22Rv1 (cell line): ENCODE measurements at regions not wholly inside any gene's neighbourhood (a gene's known extent, or its start where the extent isn't known, plus 50 kb on each side); places are given as distances from the start of the nearest gene placed in this dataset.

Experiments
- H3K27ac ChIP-seq: fragments of 450-650 bp; 2 replicates; pipeline ENCODE4 v1.5.1; 2017
- ZFX ChIP-seq: fragments of 450-650 bp; IDR thresholded peaks from 2 replicates; pipeline ENCODE4 v1.6.1; 2017; ENCODE audit warnings: antibody characterized with exemption, borderline replicate concordance
- TF ChIP-seq, protein P1 (sequence below): fragments of 450-650 bp; IDR thresholded peaks from 2 replicates; pipeline ENCODE4 v1.5.1; 2017; ENCODE audit warnings: mild to moderate bottlenecking

DNA sequence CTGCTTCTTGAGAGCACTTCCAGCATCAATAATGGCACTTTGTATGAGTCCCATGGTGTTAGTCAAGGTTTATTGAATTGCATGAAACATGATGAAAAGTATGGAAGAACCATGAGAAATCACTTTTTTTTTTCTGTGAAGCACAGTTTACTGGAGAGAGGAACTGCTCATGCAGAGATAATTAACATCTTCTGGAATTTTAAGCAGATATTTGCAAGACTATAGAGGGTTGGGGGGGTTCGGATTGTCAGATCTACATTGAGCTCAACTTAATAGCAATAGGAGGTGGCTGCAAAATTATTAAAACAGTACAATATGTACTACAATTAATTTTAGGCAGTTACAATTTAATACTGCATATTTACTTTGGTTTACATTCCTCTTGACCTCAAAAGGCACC, 204.4 kb upstream of the CDH10 start:
- TF ChIP-seq, protein P1, sequence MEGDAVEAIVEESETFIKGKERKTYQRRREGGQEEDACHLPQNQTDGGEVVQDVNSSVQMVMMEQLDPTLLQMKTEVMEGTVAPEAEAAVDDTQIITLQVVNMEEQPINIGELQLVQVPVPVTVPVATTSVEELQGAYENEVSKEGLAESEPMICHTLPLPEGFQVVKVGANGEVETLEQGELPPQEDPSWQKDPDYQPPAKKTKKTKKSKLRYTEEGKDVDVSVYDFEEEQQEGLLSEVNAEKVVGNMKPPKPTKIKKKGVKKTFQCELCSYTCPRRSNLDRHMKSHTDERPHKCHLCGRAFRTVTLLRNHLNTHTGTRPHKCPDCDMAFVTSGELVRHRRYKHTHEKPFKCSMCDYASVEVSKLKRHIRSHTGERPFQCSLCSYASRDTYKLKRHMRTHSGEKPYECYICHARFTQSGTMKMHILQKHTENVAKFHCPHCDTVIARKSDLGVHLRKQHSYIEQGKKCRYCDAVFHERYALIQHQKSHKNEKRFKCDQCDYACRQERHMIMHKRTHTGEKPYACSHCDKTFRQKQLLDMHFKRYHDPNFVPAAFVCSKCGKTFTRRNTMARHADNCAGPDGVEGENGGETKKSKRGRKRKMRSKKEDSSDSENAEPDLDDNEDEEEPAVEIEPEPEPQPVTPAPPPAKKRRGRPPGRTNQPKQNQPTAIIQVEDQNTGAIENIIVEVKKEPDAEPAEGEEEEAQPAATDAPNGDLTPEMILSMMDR = no peak
- TF ChIP-seq ZFX = no peak
- no peak overlapping the region for H3K27ac ChIP-seq

- no peak overlapping the region for H3K27ac ChIP-seq
- TF ChIP-seq, protein P1 = no peak
- TF ChIP-seq ZFX = no peak
These were observed 187.2 kb upstream of the CDH10 start for GRCh38 chr5:24831989-24832388.

GRCh38 chr5:24823625-24824024, 178.8 kb upstream of the CDH10 start:
- peak overlapping the region; percentile 31 for H3K27ac ChIP-seq
- TF ChIP-seq, protein P1 = no peak
- no peak for TF ChIP-seq ZFX

DNA sequence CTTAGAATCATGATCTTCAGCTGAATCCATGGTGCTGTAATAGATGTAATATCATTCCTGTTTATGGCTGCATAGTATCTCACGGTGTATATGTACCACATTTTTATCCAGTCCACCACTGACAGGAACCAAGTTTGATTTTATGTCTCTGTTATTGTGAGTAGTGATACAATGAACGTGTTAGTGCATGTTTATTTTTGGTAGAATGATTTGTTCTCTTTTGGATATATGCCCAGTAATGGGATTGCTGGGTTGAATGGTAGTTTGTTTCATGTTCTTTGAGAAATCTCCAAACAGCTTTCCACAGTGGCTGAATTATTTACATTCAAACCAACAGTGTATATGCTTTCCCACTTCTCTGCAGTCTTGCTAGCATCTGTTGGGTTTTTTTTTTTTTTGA, 175.1 kb upstream of the CDH10 start:
- TF ChIP-seq, protein P1 = no peak
- no peak for TF ChIP-seq ZFX

DNA sequence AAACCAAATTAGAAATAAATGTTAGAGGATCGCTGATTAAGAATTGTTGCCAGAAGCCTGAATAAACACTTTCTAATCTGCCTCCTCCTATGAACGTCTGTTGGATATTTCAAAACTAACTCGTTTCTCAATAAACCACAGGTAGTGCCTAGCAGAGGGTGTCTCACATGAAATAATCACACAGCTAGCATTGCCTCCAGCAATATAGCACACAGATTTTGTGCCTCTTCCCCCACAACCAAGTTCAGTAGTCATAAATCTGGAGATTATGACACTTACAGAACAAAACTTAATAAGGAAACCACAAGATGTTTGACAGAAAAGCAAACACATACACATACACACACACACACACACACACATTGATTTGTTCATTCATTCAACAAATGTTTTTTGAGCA, 173.2 kb upstream of the CDH10 start:
- no peak for TF ChIP-seq ZFX
- TF ChIP-seq, protein P1 = no peak
- H3K27ac ChIP-seq = no peak overlapping the region

More for the DNA sequence above, 175.1 kb upstream of the CDH10 start:
- H3K27ac ChIP-seq = peak overlapping the region; percentile 38

DNA sequence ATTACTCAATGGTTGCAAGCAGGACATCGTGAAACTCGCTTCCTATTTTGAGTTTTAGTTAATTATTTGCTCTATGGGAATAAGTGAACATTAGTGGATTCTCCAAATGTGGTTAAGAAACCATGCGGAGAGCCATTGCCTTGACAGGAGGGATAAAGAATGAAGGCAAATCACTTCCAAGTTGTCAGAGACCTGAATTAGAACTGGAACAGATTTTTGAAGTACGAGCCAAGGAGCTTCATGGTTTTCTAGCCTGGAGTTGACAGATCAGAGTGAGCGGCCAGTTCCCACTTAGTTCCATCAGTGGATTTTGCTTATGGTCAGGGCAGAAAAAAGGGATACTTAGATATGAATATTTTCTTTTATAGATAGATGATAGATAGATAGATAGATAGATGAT, 171.4 kb upstream of the CDH10 start:
- TF ChIP-seq, protein P1 = no peak
- no peak for TF ChIP-seq ZFX
- no peak overlapping the region for H3K27ac ChIP-seq

DNA sequence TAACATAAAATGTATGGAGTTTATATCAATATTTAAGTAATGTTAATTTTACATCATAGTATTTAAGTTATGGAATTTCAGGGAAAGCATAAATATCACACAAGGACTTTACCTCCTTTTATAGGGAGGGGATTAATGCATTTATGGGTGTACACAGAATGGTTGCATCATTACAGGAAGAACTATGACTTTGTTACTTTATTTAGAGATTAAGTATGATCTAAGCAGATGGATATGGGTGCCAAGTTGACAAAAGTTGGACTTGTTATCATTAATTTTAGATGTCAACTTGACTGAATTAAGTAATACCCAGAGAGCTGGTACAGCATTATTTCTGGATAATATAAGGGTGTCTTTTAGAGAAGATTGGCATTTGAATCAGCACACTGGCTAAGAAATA, 160.5 kb upstream of the CDH10 start:
- no peak for TF ChIP-seq ZFX
- TF ChIP-seq, protein P1 = no peak
- no peak overlapping the region for H3K27ac ChIP-seq
